ENCODE measurements at regions not wholly inside any gene's neighbourhood (a gene's known extent, or its start where the extent isn't known, plus 50 kb on each side); places are given as distances from the start of the nearest gene placed in this dataset.

GRCh38 chr6:121582262-121582661 lies 146.8 kb downstream of the GJA1 start:
- DNase-seq (ENCODE audit: low spot score), result no peak
- Mint-ChIP-seq H3K27me3 (ENCODE audit: low read depth) (no peaks in the 10 kb centered on the region), H3K36me3 (ENCODE audit: low read depth) (no peaks in the 10 kb centered on the region), H3K9me3 (ENCODE audit: low read depth) (no peaks in the 10 kb centered on the region), H3K4me3 (ENCODE audit: unreplicated experiment) (no peak overlapping the region), H3K27ac (ENCODE audit: unreplicated experiment) (no peak overlapping the region), H3K4me1 (ENCODE audit: low read depth) (peaks cover 36% of the 10 kb centered on the region)
- no peak for TF ChIP-seq CTCF (IDR thresholded peaks at IDR 0.05)

DNA sequence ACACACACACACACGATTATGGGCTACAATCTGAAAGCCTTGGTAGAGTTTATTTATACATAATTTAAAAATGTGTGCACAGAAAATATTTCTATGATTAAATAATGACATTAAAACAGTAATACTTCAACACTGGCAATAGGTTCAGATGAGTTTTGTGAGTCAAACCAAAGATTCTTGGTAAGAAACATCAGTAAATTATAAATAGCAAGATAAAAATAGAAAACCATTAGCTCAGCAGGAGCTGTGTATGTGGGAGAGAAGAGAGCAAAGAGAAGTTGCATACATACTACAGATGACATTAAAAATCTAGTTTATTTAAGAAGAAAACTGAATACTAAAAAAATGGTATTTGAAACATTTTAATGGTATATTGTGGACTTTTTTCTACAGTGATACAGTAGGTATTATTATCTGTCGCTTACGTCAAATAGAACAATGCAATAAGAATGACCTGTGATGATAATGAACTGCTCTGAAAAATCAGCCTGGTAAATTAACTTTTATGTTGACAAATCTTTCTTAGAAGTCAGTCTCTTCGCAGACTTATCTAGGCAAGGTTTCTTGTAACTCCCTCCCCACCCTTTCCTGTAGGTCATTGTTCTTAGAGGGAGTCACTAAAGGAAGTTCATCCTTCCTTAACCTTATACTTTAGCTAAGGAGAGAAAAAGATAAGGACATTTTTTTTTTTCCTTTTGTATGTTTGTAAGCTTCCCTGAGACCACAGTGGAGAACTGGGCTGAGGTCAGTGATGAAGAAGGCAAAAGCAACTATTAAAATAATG lies 149.3 kb downstream of the GJA1 start:
- no peak for DNase-seq (ENCODE audit: low spot score)
- Mint-ChIP-seq H3K9me3 (ENCODE audit: low read depth) (no peaks in the 10 kb centered on the region), H3K27me3 (ENCODE audit: low read depth) (no peaks in the 10 kb centered on the region), H3K4me1 (ENCODE audit: low read depth) (peaks cover 36% of the 10 kb centered on the region), H3K27ac (ENCODE audit: unreplicated experiment) (peak overlapping the region; percentile 95), H3K4me3 (ENCODE audit: unreplicated experiment) (no peak overlapping the region), H3K36me3 (ENCODE audit: low read depth) (no peaks in the 10 kb centered on the region)
- TF ChIP-seq CTCF (IDR thresholded peaks at IDR 0.05), result no peak

DNA sequence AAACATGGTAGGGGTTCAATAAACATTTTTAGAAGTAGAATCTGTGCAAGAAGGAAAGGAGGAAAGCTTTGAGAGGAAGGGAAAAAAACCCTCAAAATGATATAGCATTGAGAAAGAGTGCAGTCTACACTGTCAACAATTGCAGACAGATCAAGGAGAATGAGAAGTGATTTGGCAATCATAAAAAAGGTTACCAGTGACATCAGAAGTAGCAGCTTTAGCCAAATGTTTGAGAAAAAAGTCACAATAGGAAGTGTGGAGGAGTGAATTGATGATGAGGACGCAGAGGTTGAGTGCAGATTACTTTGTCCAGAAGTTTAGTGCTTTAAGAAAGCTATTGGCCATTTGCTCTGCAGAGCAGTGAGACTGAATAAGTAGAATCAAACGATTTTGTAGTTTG lies 155.0 kb downstream of the GJA1 start:
- Mint-ChIP-seq H3K27ac (ENCODE audit: unreplicated experiment) (no peak overlapping the region), H3K27me3 (ENCODE audit: low read depth) (no peaks in the 10 kb centered on the region), H3K4me1 (ENCODE audit: low read depth) (peaks cover 17% of the 10 kb centered on the region), H3K4me3 (ENCODE audit: unreplicated experiment) (no peak overlapping the region), H3K36me3 (ENCODE audit: low read depth) (no peaks in the 10 kb centered on the region), H3K9me3 (ENCODE audit: low read depth) (no peaks in the 10 kb centered on the region)
- DNase-seq (ENCODE audit: low spot score), result no peak
- no peak for TF ChIP-seq CTCF (IDR thresholded peaks at IDR 0.05)

- H3K27me3 Mint-ChIP-seq (ENCODE audit: low read depth), result no peaks in the 10 kb centered on the region
- H3K4me3 Mint-ChIP-seq (ENCODE audit: unreplicated experiment), result no peak overlapping the region
- DNase-seq (ENCODE audit: low spot score), result no peak
- no peaks in the 10 kb centered on the region for H3K36me3 Mint-ChIP-seq (ENCODE audit: low read depth)
- H3K27ac Mint-ChIP-seq (ENCODE audit: unreplicated experiment), result no peak overlapping the region
- H3K9me3 Mint-ChIP-seq (ENCODE audit: low read depth), result no peaks in the 10 kb centered on the region
- no peak for TF ChIP-seq CTCF (IDR thresholded peaks at IDR 0.05)
- H3K4me1 Mint-ChIP-seq (ENCODE audit: low read depth), result peaks cover 14% of the 10 kb centered on the region
These were observed 155.5 kb downstream of the GJA1 start for GRCh38 chr6:121590916-121591315.

DNA sequence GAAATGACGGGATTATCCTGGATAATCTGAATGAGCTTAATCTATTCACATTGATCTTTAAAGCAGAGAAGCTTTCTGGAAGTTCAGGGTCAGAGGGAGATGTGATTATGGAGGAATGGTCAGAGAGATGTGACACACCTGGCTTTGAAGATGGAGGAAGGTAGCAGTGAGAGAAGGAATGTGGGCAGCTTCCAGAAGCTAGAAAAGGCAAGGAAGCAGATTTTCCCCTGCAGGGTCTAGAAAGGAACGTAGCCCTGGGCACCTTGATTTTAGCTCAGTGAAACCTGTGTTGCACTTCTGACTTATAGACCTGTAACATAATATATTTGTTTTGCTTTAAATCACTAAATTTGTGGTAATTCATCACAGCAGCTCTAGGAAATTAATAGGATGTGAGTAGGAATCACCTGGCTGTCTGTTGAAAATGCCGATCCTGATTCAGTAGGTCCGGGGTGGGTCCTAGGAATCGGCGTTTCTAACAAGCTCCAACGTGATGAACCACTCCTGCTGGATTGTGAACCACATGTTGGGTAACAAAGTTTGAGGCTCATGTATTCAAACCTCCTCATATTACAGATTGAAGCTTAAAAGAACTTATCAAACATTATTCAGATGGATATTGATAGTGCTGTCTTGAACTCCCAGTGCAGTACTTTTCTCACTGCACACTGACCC lies 157.0 kb downstream of the GJA1 start:
- Mint-ChIP-seq H3K9me3 (ENCODE audit: low read depth) (no peaks in the 10 kb centered on the region), H3K27me3 (ENCODE audit: low read depth) (no peaks in the 10 kb centered on the region), H3K27ac (ENCODE audit: unreplicated experiment) (no peak overlapping the region), H3K4me1 (ENCODE audit: low read depth) (peaks cover 6% of the 10 kb centered on the region), H3K4me3 (ENCODE audit: unreplicated experiment) (no peak overlapping the region), H3K36me3 (ENCODE audit: low read depth) (no peaks in the 10 kb centered on the region)
- no peak for DNase-seq (ENCODE audit: low spot score)
- no peak for TF ChIP-seq CTCF (IDR thresholded peaks at IDR 0.05)

Data from chondrocyte (in vitro differentiated cells).